Transverse colon (tissue), 4 donors: ENCODE measurements at regions not wholly inside any gene's neighbourhood (a gene's known extent, or its start where the extent isn't known, plus 50 kb on each side); places are given as distances from the start of the nearest gene placed in this dataset.
"Not testable (repeated sequence)": the region's sequence is repeated elsewhere in the genome, so short reads cannot be mapped to it uniquely, and the experiment has no call there.

Experiments
- CTCF ChIP-seq, 5 experiments: fragments of 200-600 bp in 3 of 5; fragments of 450-650 bp in 2 of 5; sonication (generic) in 3 of 5; IDR thresholded peaks; 1 replicate in 2 of 5; 2 replicates in 3 of 5; pipeline ENCODE4 v1.5.1; 2016 to 2017; ENCODE audit warnings: antibody characterized with exemption in 5 of 5, inconsistent platforms in 3 of 5, mild to moderate bottlenecking in 2 of 5, moderate library complexity in 1 of 5
- EP300 ChIP-seq: sonication (generic); formaldehyde crosslinking; IDR thresholded peaks from one replicate; pipeline ENCODE4 v1.6.1; 2017; ENCODE audit warnings: antibody characterized with exemption, low read depth
- POLR2A ChIP-seq: fragments of 450-650 bp; IDR thresholded peaks from one replicate; pipeline ENCODE4 v1.6.1; 2016; ENCODE audit warnings: antibody characterized with exemption, mild to moderate bottlenecking, moderate library complexity
- POLR2AphosphoS5 ChIP-seq, 3 donors: sonication (generic); formaldehyde crosslinking; IDR thresholded peaks; one replicate each; pipeline ENCODE4 v1.6.1; 2016; ENCODE audit warnings: antibody characterized with exemption in 3 of 3

GRCh38 chr5:106978582-106979165 lies 692.1 kb downstream of the EFNA5 start:
- TF ChIP-seq CTCF (IDR thresholded peaks at IDR 0.05); POLR2A; POLR2AphosphoS5 (IDR thresholded peaks at IDR 0.05); EP300: not testable (repeated sequence)
